HG03103 (cell line): ENCODE measurements at regions not wholly inside any gene's neighbourhood (a gene's known extent, or its start where the extent isn't known, plus 50 kb on each side); places are given as distances from the start of the nearest gene placed in this dataset.
"Not testable (repeated sequence)": the region's sequence is repeated elsewhere in the genome, so short reads cannot be mapped to it uniquely, and the experiment has no call there.

Source experiments
- ATAC-seq: cut with Tn5 transposase; IDR thresholded peaks from one replicate; pipeline ENCODE4 v1.9.1; 2021; ENCODE audit warnings: low read depth; ENCODE audit not compliant: unreplicated experiment

- no peak for ATAC-seq
These were observed 317.3 kb downstream of the TAF11L14 start for GRCh38 chr5:17951392-17952169.

- no peak for ATAC-seq
These were observed 318.0 kb downstream of the TAF11L14 start for GRCh38 chr5:17952231-17952630.

- no peak for ATAC-seq
These were observed 329.8 kb downstream of the TAF11L14 start for GRCh38 chr5:17964067-17964466.

GRCh38 chr5:17966640-17967402, 332.6 kb downstream of the TAF11L14 start:
- no peak for ATAC-seq

- ATAC-seq: no peak
These were observed 342.1 kb downstream of the TAF11L14 start for GRCh38 chr5:17976404-17976803.

- ATAC-seq: no peak
These were observed 344.7 kb downstream of the TAF11L14 start for GRCh38 chr5:17978954-17979353.

GRCh38 chr5:17982626-17983025, 348.4 kb downstream of the TAF11L14 start:
- not testable (repeated sequence) for ATAC-seq

- ATAC-seq: no peak
These were observed 354.8 kb downstream of the TAF11L14 start for GRCh38 chr5:17989036-17989435.

GRCh38 chr5:17989567-17990563, 355.6 kb downstream of the TAF11L14 start:
- no peak for ATAC-seq

GRCh38 chr5:17991775-17992174, 357.5 kb downstream of the TAF11L14 start:
- ATAC-seq: no peak

GRCh38 chr5:17992291-17992690, 358.0 kb downstream of the TAF11L14 start:
- no peak for ATAC-seq

- ATAC-seq: no peak
These were observed 361.7 kb downstream of the TAF11L14 start for GRCh38 chr5:17995997-17996396.

- no peak for ATAC-seq
These were observed 365.6 kb downstream of the TAF11L14 start for GRCh38 chr5:17999858-18000257.

GRCh38 chr5:18000744-18001143, 366.5 kb downstream of the TAF11L14 start:
- ATAC-seq: no peak

GRCh38 chr5:18003312-18003711, 369.1 kb downstream of the TAF11L14 start:
- ATAC-seq: no peak

GRCh38 chr5:18003784-18004183, 369.5 kb downstream of the TAF11L14 start:
- ATAC-seq: no peak

GRCh38 chr5:18006235-18006634, 372.0 kb downstream of the TAF11L14 start:
- ATAC-seq: not testable (repeated sequence)

GRCh38 chr5:18008940-18009339, 374.7 kb downstream of the TAF11L14 start:
- ATAC-seq: no peak

- ATAC-seq: no peak
These were observed 375.8 kb downstream of the TAF11L14 start for GRCh38 chr5:18010053-18010452.

- no peak for ATAC-seq
These were observed 384.2 kb downstream of the TAF11L14 start for GRCh38 chr5:18018472-18018871.

- ATAC-seq: no peak
These were observed 389.0 kb downstream of the TAF11L14 start for GRCh38 chr5:18023275-18023674.
